Gastroesophageal sphincter (tissue), 3 donors: ENCODE measurements at regions not wholly inside any gene's neighbourhood (a gene's known extent, or its start where the extent isn't known, plus 50 kb on each side); places are given as distances from the start of the nearest gene placed in this dataset.

ENCODE experiments used
- CTCF ChIP-seq, 4 experiments: fragments of 200-600 bp in 2 of 4; fragments of 450-650 bp in 2 of 4; sonication (generic) in 1 of 4; IDR thresholded peaks; one replicate each; pipeline ENCODE4 v1.5.1; 2017 to 2019; ENCODE audit warnings: antibody characterized with exemption in 4 of 4, mild to moderate bottlenecking in 2 of 4, moderate library complexity in 2 of 4
- EP300 ChIP-seq: sonication (generic); formaldehyde crosslinking; IDR thresholded peaks from one replicate; pipeline ENCODE4 v1.6.1; 2017; ENCODE audit warnings: antibody characterized with exemption, mild to moderate bottlenecking
- POLR2A ChIP-seq, 2 donors: fragments of 450-650 bp; IDR thresholded peaks; one replicate each; pipeline ENCODE4 v1.6.1; 2017; ENCODE audit warnings: antibody characterized with exemption in 2 of 2, mild to moderate bottlenecking in 2 of 2, moderate library complexity in 1 of 2
- POLR2AphosphoS5 ChIP-seq: sonication (generic); formaldehyde crosslinking; IDR thresholded peaks from one replicate; pipeline ENCODE4 v1.6.1; 2017; ENCODE audit warnings: antibody characterized with exemption

- TF ChIP-seq CTCF (IDR thresholded peaks at IDR 0.05) (no peak), POLR2A (IDR thresholded peaks at IDR 0.05) (no peak), EP300 (no peak), POLR2AphosphoS5 (no peak)
These were observed 309.4 kb upstream of the SOX2 start for GRCh38 chr3:181402347-181402746.
